H4 (cell line): ENCODE measurements at regions not wholly inside any gene's neighbourhood (a gene's known extent, or its start where the extent isn't known, plus 50 kb on each side); places are given as distances from the start of the nearest gene placed in this dataset.
A peak's percentile ranks its signal among the peaks of the same experiment; 100 is the strongest.

ENCODE experiments used
- DNase-seq: peaks from one replicate; pipeline ENCODE4 v3.0.0-alpha.2; 2015; ENCODE audit warnings: low spot score

DNA sequence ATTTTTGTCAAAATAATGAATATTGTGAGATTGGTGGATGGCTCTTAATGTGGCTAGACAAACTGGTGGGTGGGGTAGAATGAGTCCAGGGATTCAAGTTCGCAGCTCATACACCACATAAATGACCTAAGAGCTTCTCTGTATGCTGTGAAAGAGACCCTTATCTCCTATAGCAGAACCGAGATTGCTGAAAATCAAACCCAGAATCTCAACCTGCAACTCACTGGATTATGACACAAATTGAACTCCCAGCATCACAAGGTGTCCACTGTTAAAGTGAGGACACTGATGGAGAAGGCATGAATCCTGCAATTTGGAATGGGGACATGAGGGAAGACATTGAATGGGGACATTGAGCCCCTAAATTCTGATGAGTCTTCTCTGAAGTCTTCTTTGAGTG lies 51.3 kb upstream of the CNKSR3 start:
- no peak for DNase-seq

DNA sequence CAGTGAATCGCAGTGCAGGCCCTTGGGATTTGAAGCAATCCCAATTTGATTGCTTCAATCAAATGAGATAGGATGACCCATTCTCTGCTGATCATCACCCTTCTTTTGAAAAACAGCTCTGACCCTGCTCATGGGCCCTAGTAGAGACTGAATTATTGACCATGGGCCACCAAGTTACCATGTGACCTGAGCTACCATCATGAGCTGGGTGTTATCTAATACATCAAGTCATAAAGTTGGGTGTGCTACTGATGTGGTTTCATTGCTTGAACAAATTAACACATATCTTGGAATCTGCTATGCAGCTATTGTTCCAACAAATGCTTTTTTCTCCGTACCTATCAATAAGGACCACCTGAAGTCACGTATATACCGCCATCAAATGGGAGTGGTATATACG lies 54.8 kb upstream of the CNKSR3 start:
- DNase-seq: no peak

DNA sequence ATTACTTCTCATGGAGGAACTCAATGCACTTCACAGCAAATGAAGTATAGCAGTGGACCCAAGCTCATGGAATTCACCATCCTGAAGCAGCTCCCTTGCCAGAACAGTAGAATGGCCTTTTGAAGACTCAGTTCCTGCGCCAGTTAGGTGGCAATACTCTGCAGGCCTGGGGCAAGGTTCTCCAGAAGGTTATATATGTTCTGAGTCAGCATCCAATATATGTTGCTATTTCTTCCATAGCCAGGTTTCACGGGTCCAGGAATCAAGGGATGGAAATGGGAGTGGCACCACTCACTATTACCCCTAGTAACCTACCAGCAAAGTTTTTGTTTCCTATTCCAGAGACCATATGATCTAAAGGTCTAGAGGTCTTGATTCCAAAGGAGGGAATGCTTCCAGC lies 56.4 kb upstream of the CNKSR3 start:
- DNase-seq: no peak

DNA sequence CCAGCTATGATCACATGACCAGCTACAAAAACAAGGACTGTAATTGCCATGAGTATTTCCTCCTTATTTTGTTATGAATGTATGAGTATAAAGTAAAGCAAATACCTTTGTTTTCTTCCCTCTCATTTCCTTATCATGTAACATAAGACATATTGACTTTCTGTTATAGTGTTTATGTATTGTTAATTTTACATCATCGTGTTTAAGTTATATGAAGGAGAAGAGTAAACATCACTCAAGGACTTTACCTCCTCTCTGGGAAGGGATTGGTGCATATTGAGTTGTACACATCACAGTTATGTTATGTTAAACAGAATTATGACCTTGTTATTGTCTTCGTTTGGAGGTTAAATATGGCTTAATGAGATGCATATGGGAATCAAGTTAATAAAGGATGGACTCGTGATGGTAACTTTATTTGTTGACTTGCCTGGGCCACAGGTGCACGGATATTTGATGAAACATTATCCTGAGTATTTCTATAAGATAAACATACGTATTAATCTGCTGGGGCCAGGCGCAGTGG lies 57.3 kb upstream of the CNKSR3 start:
- DNase-seq: no peak

DNA sequence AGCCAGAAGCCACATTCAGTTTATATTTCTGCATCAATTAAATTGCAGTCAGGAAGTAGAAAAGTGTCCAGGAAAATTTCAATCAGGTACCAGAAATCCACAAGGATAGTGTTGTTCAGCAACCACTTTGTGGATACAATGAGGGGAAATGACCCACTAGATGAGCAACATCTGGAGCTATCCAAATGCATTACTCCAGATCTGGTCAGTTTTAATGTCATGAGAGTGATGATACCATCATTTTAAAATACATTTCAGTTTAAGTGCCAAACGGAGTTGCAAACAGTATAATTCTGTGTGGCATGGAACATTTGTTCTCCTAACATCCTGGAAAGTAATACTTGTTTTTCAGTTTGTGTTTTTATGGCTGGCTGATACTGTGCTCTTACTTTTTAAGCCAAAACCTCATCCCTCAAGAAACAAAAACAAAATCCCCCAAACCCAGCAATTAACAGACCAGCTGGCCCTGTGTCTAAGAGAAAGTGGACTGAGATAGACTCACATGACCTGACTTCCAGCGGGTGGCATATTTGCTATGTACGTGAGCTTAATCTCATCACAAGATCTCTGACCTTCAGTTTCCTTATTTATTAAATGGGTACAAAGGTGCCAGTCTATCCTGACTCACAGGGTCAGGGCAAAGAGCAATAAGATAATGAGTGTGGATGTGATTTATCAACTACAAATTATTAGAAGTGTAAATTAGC lies 58.8 kb upstream of the CNKSR3 start:
- peak; percentile 6 for DNase-seq

DNA sequence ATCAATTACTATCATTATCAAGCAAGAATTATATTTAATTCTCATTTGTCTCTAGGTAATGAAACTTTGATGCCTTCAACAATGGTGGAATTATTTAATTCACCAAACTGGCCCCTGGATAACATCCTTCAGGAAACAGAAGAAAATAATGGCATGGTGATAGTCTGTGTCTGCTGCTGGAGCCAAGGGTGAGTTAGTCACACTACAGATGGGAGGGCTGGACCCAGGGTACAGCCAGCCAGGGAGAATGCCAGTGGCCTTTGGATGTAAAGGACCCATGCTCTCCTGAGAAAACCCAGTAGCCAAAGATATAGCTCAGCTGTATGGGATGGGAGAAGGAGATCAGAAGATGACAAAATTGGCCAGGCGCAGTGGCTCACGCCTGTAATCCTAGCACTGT lies 60.0 kb upstream of the CNKSR3 start:
- DNase-seq: no peak

DNA sequence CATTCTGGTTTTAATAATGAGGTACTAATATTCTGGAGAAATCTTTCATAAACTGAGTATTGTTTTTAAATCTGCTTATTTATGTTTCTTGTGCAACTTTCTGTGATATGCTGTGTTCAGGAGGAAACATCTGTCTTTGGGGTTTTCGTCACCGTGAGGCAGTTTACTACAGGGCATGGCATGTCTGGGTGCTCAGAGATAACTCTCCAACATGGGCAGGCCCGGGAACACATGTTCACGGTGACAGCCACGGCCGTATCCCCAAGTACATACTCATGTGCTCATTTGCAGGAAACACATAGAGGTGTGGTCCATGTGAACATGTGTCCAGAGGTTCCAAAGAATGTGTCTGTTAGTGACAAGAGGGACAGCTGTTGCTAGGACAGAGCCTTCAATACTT lies 62.1 kb upstream of the CNKSR3 start:
- DNase-seq: no peak

DNA sequence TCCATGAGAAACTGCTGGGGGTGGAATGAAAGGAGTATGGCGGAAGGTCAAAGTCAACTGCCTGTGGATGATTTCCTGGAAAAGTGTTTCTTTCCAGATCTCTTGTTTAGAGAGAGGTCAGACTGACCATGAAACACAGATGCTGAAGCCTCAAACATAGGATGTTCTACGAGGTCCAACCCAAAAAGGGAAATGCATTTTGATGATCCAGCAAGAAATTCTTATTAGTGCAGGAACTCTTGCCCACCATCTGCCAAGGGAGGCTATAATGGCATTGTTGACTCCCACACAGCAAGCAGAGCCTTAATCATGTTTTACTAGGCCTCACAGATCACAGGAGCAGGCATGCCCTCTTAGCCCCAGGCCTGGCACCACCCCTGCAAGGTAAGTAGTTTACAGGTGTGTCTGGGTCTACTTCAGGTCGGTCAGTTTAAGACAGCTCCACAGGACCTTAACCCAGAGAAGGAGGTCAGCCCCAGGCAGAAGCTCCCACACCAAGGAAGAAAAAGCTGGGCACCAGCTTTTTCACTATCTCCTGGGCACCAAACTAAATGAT lies 67.6 kb upstream of the CNKSR3 start:
- DNase-seq: no peak

DNA sequence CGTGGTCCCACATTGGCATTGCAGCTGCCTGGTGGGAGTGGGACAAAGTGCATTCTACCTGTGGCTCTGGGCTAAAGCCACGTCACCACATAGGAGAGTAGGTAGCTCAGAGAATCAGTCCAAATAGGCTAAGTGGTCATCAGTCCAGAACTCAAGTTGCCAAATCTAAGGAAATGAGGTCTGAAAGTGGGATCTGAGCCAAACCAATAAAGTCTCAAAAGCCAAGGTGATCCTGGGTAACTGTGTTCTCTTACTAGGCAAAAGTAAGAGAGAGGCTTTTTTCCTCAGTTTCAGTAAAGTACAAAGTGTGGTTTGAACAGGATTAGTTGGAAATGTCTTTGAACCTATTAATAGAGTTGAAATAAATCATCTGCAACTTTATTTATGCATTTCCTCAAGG lies 68.6 kb upstream of the CNKSR3 start:
- no peak for DNase-seq

DNA sequence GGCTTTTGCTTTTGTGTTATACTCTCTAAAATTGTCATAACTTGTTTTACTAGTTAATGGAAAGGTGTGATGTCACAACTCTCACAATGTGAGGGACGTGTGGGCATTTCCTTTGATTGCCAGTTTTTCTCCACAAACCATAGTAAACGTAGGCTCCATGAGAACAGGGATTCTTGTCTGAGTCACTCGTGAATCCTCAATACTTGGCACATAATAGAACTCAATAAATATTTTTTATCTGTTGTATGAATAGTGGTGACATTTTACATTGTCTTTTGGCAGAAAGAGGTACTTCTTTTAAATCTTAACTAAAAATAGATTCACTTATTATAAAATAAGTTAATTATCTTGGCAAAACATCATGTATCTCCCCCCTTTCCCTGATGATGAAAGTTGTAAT lies 69.0 kb upstream of the CNKSR3 start:
- no peak for DNase-seq

DNA sequence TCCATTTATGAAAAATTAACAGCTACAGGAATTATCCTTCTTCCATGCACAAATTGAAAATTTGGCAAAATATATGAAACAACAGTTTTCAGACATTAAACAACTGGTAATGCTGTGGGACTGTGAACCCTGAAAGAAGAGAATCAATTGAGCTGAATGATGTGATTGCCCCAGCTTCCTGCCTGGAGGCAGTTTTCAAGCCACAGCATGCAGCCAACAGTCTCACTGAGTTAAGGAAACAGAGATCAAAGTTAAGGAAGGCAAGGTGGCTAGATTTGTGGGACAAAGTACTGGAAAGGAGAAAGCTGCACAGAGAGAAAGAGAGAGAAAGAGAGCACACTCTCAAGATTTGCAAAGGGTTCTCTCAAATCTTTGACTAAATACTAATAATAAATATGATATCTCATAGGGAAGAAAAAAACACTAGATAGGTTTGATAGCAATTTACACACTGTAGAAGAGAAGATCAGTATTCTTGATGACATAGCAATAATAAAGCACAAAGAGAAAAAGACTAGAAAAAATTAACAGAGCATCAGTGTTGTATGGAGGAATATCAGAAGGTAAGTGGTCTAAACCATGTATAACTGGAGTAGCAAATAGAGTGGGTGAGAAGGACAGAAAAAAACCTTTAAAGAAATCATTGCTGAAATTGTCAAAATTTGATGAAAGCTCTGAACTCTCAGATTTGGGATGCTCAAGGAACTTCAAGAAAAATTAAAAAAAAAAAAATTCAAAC lies 70.1 kb upstream of the CNKSR3 start:
- DNase-seq: no peak

DNA sequence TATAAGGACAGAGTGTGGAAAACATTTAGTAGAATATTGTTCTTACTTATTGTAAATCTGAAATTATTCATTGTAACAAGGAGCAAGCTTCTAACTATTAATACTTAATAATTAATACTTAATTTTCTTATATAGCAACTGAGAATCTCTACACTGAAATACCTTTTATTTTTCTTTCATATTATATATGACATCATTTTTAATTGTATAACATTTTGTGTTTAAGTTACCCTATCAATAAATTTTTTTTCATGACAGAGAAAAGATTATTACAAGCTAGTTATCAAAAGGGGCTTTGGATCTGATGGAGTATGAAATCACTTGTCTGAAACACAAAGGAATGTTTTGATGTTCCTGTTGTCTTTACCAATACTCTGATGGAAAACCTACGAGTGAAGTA lies 72.2 kb upstream of the CNKSR3 start:
- no peak for DNase-seq

DNA sequence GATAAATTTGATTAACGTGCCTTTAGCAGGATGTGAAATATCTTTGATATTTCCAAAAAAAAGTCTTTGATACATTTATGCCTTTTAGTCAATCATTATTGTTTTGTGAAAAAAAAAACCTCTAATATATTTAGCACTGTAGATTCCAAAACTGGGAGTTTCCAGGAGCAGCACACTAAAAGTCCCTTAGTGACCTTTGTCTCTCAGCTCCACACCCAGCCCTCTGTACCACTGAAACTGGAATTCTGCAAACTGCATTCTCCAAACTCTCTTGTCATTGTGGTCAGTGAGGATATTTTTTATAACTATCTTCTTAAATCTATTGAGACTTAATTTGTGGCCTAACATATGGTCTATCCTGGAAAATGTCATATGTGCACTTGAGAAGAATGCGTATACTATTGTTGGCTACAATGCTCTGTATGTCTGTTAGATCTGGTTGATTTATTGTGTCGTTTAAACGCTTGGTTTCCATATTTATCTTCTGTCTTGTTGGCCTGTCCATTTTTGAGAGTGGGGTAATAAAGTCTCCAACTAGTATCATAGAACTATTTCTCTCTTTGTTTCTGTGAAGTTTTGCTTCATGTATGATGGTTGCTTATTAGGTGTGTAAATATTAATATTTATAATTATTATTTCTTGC lies 73.2 kb upstream of the CNKSR3 start:
- DNase-seq: no peak

DNA sequence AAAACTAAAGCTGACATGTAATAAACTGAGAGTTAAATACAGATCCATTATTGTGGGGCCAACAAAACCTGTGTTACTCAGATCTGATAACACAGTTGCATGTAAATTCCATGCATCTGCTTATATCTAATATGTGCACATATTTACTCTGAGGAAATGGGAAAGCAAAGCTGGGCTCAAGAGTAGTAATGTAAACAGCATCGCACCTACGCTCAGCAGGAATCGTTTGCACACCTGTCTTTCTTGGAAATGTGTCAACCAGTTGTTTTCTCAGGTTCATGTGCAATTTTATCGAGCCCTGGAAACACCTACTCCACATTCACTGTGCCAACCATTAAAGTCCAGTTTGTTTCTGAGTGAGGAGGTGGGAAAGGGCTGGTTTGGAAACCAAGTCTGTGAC lies 80.3 kb upstream of the CNKSR3 start:
- no peak for DNase-seq

DNA sequence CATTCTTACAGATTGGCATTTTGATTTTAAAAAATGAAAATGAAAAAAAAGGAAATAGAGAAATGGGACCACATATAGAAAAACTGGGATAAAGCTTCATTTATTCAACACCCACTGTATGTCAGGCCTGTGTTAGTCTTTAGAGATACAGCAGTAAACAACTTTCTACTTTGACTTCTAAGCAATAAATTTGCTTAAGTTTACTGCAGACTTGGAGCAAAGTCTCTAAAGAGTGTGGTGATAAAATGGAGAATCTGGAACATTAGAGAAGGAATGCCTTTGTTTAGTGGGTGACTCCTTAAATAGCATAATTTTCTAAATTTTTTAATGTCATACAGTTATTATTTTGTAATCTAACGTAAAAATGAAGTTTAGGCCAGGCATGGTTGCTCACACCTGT lies 80.7 kb upstream of the CNKSR3 start:
- no peak for DNase-seq

DNA sequence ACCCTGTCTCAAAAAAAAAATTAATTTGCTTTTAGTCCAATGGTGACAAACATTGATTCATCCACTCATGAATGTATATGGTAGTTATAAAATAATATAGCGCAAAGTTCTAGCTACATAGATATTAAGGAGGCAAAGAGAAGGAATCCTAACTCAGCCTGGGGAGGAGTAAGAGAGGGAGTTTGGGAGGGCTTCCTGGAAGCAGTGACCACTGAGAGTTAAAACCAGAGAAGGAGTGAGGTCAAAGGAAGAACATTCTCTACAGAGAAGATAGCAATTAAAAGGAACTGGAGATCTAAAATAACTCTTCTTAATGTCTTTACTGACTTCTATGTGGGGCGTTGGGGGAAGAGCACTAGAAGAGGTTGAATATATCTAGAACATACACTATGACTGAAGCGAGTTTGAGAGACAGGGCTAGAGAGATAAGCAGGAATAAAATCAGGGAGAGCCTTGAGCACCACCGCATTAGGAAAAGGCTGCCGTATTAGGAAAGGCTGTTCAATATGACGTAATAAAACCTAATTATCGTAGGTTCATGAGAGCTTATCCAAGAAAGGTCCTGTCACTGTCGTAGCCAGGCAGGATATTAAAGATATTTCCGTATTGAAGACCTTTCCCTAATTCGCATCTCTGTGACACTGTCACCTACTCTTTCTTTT lies 81.8 kb upstream of the CNKSR3 start:
- DNase-seq: no peak

DNA sequence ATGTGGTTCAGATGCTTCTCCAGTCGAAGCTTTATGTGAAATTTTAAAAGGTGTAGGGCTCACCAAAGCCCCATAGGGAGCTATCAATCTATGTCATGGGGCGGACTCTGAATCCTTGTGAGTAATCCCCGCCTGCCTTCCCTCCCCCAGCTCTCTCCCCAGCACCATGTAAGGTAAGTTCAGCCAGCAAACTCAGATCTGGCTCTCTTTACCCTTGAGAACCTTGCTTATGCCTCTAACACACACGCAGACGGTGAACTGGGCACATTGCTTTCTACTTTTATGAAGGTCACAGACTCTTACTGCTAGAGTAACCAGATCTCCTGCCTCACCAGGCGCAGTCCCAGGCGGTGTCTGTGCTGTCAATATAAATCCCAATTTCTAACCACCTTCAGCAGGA lies 82.6 kb upstream of the CNKSR3 start:
- no peak for DNase-seq

DNA sequence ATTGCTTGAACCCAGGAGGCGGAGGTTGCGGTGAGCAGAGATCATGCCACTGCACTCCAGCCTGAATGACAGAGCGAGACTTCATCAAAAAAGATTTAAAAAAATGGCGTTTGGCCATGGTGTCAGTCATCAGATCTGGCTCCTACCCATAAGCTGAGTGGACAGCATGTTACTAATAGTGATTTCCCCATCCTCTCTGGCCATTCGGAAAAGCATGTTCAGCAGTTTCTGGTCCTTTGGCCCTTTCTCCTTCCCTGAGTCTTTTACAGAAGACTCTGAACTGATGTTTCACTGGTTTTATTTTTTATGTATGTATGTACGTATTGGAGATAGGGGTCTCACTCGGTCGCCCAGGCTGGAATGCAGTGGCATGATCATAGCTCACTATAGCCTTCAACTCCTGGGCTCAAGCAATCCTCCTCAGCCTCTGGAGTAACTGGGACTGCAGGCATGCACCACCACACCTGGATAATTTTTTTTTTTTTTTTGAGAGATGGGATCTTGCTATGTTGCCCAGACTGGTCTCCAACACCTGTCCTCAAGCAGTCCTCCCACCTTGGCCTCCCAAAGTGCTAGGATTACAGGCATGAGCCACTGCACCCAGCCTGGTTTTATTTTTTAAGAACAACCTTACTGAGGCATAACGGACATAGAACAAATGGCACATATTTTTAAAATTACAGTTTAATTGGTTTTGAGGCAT lies 84.2 kb upstream of the CNKSR3 start:
- no peak for DNase-seq

DNA sequence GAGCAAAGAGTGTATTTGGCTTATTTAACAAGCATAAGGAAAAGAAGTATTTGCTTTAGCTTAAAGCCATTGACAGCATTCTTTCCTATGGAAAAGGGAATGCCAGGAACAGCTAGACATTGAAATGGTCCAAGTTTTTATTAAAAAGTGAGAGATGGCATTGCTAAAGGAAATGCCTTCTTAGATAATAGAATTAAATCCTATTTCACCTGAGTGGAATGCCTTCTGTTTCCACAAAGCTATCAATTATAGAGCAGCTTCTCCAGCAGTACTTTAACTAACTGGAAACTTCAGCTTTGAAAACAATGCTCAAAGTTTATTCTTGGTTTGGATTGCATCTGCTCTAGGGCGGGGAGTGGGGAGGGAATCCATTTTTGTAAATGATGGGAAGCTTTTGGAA lies 85.1 kb upstream of the CNKSR3 start:
- DNase-seq: no peak

DNA sequence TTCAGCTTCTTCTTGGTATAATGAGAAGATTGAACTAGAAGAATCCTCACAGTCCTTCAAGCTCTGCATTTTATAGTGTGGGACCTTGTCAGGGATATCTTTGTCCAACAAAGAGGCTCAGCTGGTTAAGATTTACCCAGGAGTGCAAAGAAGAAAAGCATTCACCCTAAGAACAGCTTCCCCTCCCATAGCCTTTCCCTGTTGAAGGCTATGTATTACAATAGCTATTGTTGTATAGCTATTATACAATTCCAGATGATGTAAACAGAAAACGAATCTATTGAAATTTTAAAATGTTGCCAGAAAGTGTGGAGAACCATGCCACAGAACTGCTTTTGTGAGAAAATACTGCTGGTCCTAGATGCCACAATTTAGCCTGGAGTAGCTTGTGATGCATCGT lies 85.5 kb upstream of the CNKSR3 start:
- DNase-seq: no peak

DNA sequence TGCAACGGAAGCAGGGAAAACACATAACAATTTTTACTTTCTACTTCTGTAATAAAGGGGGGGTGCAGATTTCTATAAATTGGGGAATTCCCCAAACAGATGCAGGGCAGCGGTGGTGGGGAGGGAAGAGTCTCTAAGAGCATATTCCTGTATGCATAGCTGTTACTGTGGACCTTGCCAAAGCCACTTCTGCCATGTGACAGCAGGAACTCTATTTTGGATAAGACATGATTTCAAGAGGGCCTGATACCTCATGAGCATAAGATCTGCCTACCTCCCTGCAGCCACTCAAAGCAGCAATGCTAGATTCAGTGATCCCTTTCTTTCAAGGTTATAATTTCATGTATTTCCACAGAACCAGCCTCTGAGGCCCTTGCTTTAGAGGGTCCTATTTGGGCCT lies 86.2 kb upstream of the CNKSR3 start:
- DNase-seq: no peak

DNA sequence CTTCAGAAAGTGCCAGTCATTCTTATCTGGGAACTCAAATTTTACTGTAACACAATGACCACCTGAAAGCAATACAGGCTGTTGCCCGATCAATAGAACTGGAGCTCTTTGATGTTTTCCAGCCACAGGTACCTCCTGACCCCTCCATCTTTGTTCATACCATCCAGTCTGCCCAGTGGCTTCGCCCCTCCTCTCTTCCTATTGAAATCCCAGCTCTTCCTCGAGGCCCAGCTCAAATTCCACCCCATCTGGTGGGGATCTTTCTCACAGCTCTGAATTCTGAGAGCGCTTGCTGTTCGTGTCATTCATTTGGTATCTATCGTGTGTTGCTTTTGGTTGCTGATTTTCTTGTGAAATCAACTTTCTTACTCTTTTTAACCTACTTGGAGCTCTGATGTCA lies 87.9 kb upstream of the CNKSR3 start:
- no peak for DNase-seq
